ENCODE measurements at regions not wholly inside any gene's neighbourhood (a gene's known extent, or its start where the extent isn't known, plus 50 kb on each side); places are given as distances from the start of the nearest gene placed in this dataset.

DNA sequence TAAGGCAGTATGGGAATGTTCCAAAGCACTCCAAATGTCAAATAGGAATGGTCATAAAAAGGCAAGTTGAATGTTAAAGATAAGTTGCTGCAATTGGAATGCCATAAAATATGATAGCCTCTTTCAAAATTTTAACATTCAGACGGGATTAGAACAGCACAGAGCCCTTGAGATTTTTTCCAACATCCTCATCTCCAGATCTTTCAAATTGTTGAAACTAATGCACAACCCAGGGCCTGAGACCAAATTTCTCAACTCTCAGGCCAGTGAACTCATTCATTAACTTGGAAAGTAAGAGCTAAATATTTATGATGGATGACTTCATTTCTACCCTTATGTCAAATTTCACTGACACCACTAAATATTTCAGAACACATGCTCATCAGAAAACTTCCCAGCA lies 346.5 kb upstream of the XYLT1 start:
- DNase-seq = no peak
- 37 to 50% methylated on average over 1 of the region's 1 CpG for WGBS, 2 donors
- TF ChIP-seq POLR2A (IDR thresholded peaks at IDR 0.05) = no peak
- TF ChIP-seq, protein P1, sequence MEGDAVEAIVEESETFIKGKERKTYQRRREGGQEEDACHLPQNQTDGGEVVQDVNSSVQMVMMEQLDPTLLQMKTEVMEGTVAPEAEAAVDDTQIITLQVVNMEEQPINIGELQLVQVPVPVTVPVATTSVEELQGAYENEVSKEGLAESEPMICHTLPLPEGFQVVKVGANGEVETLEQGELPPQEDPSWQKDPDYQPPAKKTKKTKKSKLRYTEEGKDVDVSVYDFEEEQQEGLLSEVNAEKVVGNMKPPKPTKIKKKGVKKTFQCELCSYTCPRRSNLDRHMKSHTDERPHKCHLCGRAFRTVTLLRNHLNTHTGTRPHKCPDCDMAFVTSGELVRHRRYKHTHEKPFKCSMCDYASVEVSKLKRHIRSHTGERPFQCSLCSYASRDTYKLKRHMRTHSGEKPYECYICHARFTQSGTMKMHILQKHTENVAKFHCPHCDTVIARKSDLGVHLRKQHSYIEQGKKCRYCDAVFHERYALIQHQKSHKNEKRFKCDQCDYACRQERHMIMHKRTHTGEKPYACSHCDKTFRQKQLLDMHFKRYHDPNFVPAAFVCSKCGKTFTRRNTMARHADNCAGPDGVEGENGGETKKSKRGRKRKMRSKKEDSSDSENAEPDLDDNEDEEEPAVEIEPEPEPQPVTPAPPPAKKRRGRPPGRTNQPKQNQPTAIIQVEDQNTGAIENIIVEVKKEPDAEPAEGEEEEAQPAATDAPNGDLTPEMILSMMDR (IDR thresholded peaks at IDR 0.05) = no peak
- intact Hi-C loops (cut with DNase I; ENCODE audit: low total_unique reads) = no loop called here
- no peaks in the 10 kb centered on the region for H3K9me3 ChIP-seq
- no peaks in the 10 kb centered on the region for H3K27me3 ChIP-seq
- no peak overlapping the region for H3K4me3 ChIP-seq
- no peaks in the 10 kb centered on the region for H3K4me1 ChIP-seq
- no peak overlapping the region for H3K27ac ChIP-seq
- H3K36me3 ChIP-seq (ENCODE audit: low read depth, missing control alignments) = no peaks in the 10 kb centered on the region

DNA sequence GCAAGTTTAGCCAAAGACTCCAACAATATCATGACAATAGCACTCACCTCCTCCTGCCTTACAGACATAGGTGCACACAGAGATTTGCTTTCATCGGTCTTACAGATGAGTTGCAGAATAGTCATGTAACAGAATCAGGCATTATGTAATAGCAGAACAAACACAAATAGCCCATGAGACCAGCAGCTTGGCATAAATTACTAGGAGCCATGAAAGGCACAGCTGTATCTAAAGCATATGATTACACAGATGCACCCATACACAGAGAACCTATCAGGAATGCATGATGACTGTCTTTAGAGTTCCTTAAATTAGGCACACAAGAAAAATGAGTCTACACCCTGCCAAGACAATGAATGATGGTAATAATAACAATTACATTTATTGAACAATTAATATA lies 342.0 kb upstream of the XYLT1 start:
- no peaks in the 10 kb centered on the region for H3K36me3 ChIP-seq (ENCODE audit: low read depth, missing control alignments)
- H3K27me3 ChIP-seq = no peaks in the 10 kb centered on the region
- H3K27ac ChIP-seq = no peak overlapping the region
- H3K4me1 ChIP-seq = no peaks in the 10 kb centered on the region
- DNase-seq = no peak
- TF ChIP-seq, protein P1 (IDR thresholded peaks at IDR 0.05) = no peak
- TF ChIP-seq POLR2A (IDR thresholded peaks at IDR 0.05) = no peak
- intact Hi-C loops (cut with DNase I; ENCODE audit: low total_unique reads) = no loop called here
- 83 to 89% methylated on average over 1 of the region's 1 CpG for WGBS, 2 donors
- H3K4me3 ChIP-seq = no peak overlapping the region
- H3K9me3 ChIP-seq = no peaks in the 10 kb centered on the region

DNA sequence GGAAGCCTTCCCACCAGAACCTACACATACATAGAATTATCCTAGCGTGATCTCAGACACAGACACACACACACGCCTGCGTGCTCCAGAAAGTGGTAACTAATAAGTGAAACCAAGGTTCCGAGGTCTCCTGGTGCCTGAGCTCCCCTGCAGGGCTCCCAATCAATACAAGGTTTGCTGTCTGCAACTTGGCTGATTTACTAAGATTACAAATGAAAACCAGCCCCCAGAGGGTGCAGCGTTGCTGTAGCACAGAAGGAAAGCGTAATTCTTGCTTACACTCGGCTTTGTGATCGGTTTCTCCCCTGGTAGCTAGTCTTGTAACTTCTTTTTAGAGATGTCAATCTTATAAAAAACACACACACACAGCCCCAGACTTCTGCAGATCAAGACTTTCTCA lies 334.1 kb upstream of the XYLT1 start:
- no peak for DNase-seq
- intact Hi-C loops (cut with DNase I; ENCODE audit: low total_unique reads) = no loop called here
- no peak overlapping the region for H3K4me3 ChIP-seq
- no peak for TF ChIP-seq POLR2A (IDR thresholded peaks at IDR 0.05)
- no peaks in the 10 kb centered on the region for H3K36me3 ChIP-seq (ENCODE audit: low read depth, missing control alignments)
- no peaks in the 10 kb centered on the region for H3K27me3 ChIP-seq
- no peak overlapping the region for H3K27ac ChIP-seq
- no peaks in the 10 kb centered on the region for H3K9me3 ChIP-seq
- no peaks in the 10 kb centered on the region for H3K4me1 ChIP-seq
- 45 to 61% methylated on average over 8 of the region's 8 CpGs for WGBS, 2 donors

DNA sequence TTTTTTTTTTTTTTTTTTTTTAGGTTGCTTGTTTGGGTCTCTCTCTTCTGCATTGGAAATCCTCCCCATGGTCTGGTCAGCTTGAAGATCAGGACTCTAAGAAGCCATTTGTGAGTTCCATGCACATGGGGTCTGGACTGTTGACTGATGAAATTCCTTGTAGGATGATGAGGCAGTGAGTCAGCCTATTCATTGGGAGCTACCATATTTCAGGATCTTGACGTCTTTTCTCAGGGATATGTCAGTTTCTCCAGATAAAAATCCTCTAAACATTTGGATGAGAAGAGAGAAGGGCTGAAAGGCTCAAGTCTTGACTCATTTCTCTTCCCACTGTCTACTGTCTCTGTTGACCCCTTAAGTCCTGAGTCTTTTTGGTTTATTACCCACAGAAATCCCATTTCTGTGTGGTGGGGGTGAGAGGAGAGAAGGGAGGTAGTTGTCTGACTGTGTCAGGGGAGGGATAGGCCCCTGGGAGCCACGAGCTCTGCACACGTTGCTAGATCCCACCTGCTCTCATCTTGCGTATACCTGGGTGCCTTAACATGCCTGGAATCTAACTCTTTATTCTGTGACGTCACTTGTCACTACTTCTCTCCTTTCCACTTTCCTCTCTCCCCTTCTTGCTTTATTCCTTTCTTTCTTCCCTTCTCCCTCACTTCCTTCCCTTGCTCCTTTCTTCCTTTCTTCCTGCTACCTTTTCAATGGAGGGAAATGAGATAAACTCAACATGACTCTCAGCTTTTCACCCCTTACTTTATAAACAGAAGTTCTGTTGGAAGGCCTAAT lies 333.1 kb upstream of the XYLT1 start:
- no peak for DNase-seq
- intact Hi-C loops (cut with DNase I; ENCODE audit: low total_unique reads) = no loop called here
- Histone ChIP-seq H3K27me3 (no peaks in the 10 kb centered on the region), H3K9me3 (no peaks in the 10 kb centered on the region), H3K4me1 (no peaks in the 10 kb centered on the region), H3K4me3 (no peak overlapping the region), H3K27ac (no peak overlapping the region), H3K36me3 (ENCODE audit: low read depth, missing control alignments) (no peaks in the 10 kb centered on the region)
- TF ChIP-seq POLR2A (IDR thresholded peaks at IDR 0.05) = no peak
- TF ChIP-seq, protein P1 (IDR thresholded peaks at IDR 0.05) = no peak
- WGBS, 2 donors = 59 to 64% methylated on average over 5 of the region's 5 CpGs

DNA sequence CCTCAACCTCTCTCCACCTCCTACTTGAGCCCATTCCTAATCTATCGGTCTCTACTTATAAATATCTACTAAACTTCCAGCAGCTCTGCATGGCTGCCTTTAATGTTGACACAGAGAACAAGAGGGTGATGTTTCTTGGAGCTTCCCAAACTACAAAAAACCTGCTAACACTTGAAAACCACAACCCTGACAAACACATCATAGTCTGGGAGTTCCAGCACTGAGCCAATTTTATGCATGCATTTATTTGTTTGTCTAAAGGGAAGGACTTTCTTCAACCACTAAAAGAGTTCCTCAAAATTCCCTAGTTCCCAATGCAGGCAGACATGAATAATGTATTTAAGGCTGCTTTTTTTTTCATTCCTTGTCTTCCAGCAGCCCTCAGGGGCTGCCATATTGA lies 331.8 kb upstream of the XYLT1 start:
- H3K4me3 ChIP-seq = no peak overlapping the region
- intact Hi-C loops (cut with DNase I; ENCODE audit: low total_unique reads) = no loop called here
- no peaks in the 10 kb centered on the region for H3K36me3 ChIP-seq (ENCODE audit: low read depth, missing control alignments)
- no peak for DNase-seq
- H3K27ac ChIP-seq = no peak overlapping the region
- no peaks in the 10 kb centered on the region for H3K27me3 ChIP-seq
- no peaks in the 10 kb centered on the region for H3K9me3 ChIP-seq
- WGBS, 2 donors = 73 to 79% methylated on average over 1 of the region's 1 CpG
- H3K4me1 ChIP-seq = no peaks in the 10 kb centered on the region
- TF ChIP-seq, protein P1 (IDR thresholded peaks at IDR 0.05) = no peak
- TF ChIP-seq POLR2A (IDR thresholded peaks at IDR 0.05) = no peak
